ENCODE measurements at regions not wholly inside any gene's neighbourhood (a gene's known extent, or its start where the extent isn't known, plus 50 kb on each side); places are given as distances from the start of the nearest gene placed in this dataset.

DNA sequence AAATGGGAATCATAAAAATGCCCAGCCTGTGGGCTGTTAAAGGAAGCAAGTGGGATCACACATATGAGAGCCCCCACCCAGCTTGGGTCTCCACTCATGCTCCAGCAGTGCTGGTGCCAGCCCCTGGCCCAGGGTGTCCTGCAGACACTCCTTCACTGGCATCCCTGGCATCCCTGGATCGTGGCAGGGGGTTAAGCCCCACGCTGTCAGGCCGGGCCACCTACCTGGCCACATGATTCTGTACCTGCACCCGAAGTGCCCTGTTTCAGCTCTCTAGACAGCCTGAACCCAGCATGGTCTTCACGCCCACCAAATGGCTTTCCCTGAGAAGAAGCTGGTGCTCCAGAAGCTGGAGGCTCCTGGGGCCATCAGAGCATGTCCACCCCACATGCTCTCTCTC lies 137.4 kb downstream of the INHBB start (continued):
- TF ChIP-seq, protein P1, sequence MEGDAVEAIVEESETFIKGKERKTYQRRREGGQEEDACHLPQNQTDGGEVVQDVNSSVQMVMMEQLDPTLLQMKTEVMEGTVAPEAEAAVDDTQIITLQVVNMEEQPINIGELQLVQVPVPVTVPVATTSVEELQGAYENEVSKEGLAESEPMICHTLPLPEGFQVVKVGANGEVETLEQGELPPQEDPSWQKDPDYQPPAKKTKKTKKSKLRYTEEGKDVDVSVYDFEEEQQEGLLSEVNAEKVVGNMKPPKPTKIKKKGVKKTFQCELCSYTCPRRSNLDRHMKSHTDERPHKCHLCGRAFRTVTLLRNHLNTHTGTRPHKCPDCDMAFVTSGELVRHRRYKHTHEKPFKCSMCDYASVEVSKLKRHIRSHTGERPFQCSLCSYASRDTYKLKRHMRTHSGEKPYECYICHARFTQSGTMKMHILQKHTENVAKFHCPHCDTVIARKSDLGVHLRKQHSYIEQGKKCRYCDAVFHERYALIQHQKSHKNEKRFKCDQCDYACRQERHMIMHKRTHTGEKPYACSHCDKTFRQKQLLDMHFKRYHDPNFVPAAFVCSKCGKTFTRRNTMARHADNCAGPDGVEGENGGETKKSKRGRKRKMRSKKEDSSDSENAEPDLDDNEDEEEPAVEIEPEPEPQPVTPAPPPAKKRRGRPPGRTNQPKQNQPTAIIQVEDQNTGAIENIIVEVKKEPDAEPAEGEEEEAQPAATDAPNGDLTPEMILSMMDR (IDR thresholded peaks at IDR 0.05 in 2 of 3, conservative IDR thresholded peaks at IDR 0.05 in 1 of 3; ENCODE audit: control insufficient read depth in 2 of 3, extremely low read depth in 1 of 3, insufficient read depth in 1 of 3, low read depth in 3 of 3, low read length in 3 of 3), result no peak
- no peak for TF ChIP-seq ETV6 (conservative IDR thresholded peaks at IDR 0.05 in 1 of 2, IDR thresholded peaks at IDR 0.05 in 1 of 2; ENCODE audit: borderline replicate concordance in 1 of 2, low read depth in 1 of 2)

GRCh38 chr2:120485096-120485495 lies 139.2 kb downstream of the INHBB start:
- no peak overlapping the region for H3K9ac ChIP-seq (ENCODE audit: control insufficient read depth, insufficient read depth, low read length)
- no peaks in the 10 kb centered on the region for H3K4me1 ChIP-seq (ENCODE audit: control insufficient read depth, insufficient read depth, low read length)
- CTCF ChIA-PET, result no interaction called here
- ATAC-seq (no peak), FAIRE-seq (no peak), DNase-seq (ENCODE audit: low read depth, low spot score) (no peak)
- no peak overlapping the region for H3K27ac ChIP-seq (ENCODE audit: control insufficient read depth, insufficient read depth)
- SMC1A ChIA-PET (ENCODE audit: uncharacterized antibody, unreplicated experiment), result no interaction called here
- RAD21 ChIA-PET (ENCODE audit: unreplicated experiment), result no interaction called here
- intact Hi-C loops (cut with micrococcal nuclease; ENCODE audit: unreplicated experiment) (no loop called here), in situ Hi-C loops (cut with MboI) (no loop called here)
- no TSS peak for BruUV-seq (replicated peaks)
- POLR2A ChIA-PET, result no interaction called here
- 11% methylated on average over 7 of the region's 7 CpGs for WGBS (ENCODE audit: insufficient coverage, insufficient replicate concordance, low lambda C conversion rate, missing lambda C conversion rate)
- no peaks in the 10 kb centered on the region for H3K9me3 ChIP-seq (replicated peaks; ENCODE audit: control insufficient read depth, insufficient read depth, low read length)
- no peak overlapping the region for H3K4me3 ChIP-seq
- no peaks in the 10 kb centered on the region for H3K79me2 ChIP-seq (ENCODE audit: control insufficient read depth, insufficient read depth, low read length)
- H3K4me2 ChIP-seq (ENCODE audit: control insufficient read depth, insufficient read depth), result no peak overlapping the region
- H3K27me3 ChIP-seq (replicated peaks in 1 of 2; ENCODE audit: control insufficient read depth in 2 of 2, insufficient read depth in 2 of 2, low read length in 1 of 2), result peaks cover 0 to 2% of the 10 kb centered on the region in 2 experiments; a peak in 3 of 4 replicates
- H4K20me1 ChIP-seq (ENCODE audit: control insufficient read depth, insufficient read depth), result no peaks in the 10 kb centered on the region
- H3K36me3 ChIP-seq (ENCODE audit: control insufficient read depth in 2 of 2, insufficient read depth in 2 of 2, low read length in 1 of 2), result no peaks in the 10 kb centered on the region
- TF ChIP-seq ATF7 (IDR thresholded peaks at IDR 0.05; ENCODE audit: low read depth) (no peak), WRNIP1 (IDR thresholded peaks at IDR 0.05; ENCODE audit: borderline replicate concordance, low read depth, low read length) (no peak), HDGF (IDR thresholded peaks at IDR 0.05) (no peak), SIX5 (IDR thresholded peaks at IDR 0.05; ENCODE audit: low read depth, low read length, severe bottlenecking) (no peak), SIN3A (IDR thresholded peaks at IDR 0.05; ENCODE audit: low read depth, low read length) (no peak)
- H2AFZ ChIP-seq (ENCODE audit: control insufficient read depth, low read depth, low read length), result no peak overlapping the region

Data from GM12878 (cell line).